8988T (cell line): ENCODE measurements at regions not wholly inside any gene's neighbourhood (a gene's known extent, or its start where the extent isn't known, plus 50 kb on each side); places are given as distances from the start of the nearest gene placed in this dataset.

Experiments used
- DNase-seq: peaks from one replicate; pipeline ENCODE4 v3.0.0; 2011

GRCh38 chr12:111310076-111310870 is 58.6 kb downstream of the PHETA1 start:
- no peak for DNase-seq

GRCh38 chr12:111309584-111309983 is 59.3 kb downstream of the PHETA1 start:
- DNase-seq: no peak

GRCh38 chr12:111308473-111308872 is 60.4 kb downstream of the PHETA1 start:
- DNase-seq: no peak

- peak; percentile 49 for DNase-seq
Observed at GRCh38 chr12:111304642-111305071, 64.2 kb downstream of the PHETA1 start.

- no peak for DNase-seq
Observed at GRCh38 chr12:111303531-111303930, 65.4 kb downstream of the PHETA1 start.

- DNase-seq: peak; percentile 76
Observed at GRCh38 chr12:111298582-111299436, 70.1 kb downstream of the PHETA1 start.

GRCh38 chr12:111297703-111298426 is 71.0 kb downstream of the PHETA1 start:
- DNase-seq: no peak

GRCh38 chr12:111296906-111297463 is 71.9 kb downstream of the PHETA1 start:
- DNase-seq: no peak

GRCh38 chr12:111295176-111295575 is 73.7 kb downstream of the PHETA1 start:
- DNase-seq: no peak

- DNase-seq: no peak
Observed at GRCh38 chr12:111293266-111294009, 75.5 kb downstream of the PHETA1 start.

GRCh38 chr12:111291357-111291756 is 77.5 kb downstream of the PHETA1 start:
- no peak for DNase-seq

- no peak for DNase-seq
Observed at GRCh38 chr12:111288771-111289170, 80.1 kb downstream of the PHETA1 start.

- DNase-seq: no peak
Observed at GRCh38 chr12:111287125-111287900, 81.6 kb downstream of the PHETA1 start.

- DNase-seq: no peak
Observed at GRCh38 chr12:111285200-111285599, 83.7 kb downstream of the PHETA1 start.

- DNase-seq: no peak
Observed at GRCh38 chr12:111284709-111285108, 84.2 kb downstream of the PHETA1 start.

- no peak for DNase-seq
Observed at GRCh38 chr12:111283966-111284365, 84.9 kb downstream of the PHETA1 start.

- DNase-seq: no peak
Observed at GRCh38 chr12:111283521-111283920, 85.4 kb downstream of the PHETA1 start.

GRCh38 chr12:111277570-111277969 is 91.3 kb downstream of the PHETA1 start:
- DNase-seq: no peak

GRCh38 chr12:111276146-111276545 is 92.7 kb downstream of the PHETA1 start:
- DNase-seq: no peak

- no peak for DNase-seq
Observed at GRCh38 chr12:111275308-111275707, 93.6 kb downstream of the PHETA1 start.

- DNase-seq: no peak
Observed at GRCh38 chr12:111274777-111275176, 94.1 kb downstream of the PHETA1 start.
